ENCODE measurements at regions not wholly inside any gene's neighbourhood (a gene's known extent, or its start where the extent isn't known, plus 50 kb on each side); places are given as distances from the start of the nearest gene placed in this dataset.

DNA sequence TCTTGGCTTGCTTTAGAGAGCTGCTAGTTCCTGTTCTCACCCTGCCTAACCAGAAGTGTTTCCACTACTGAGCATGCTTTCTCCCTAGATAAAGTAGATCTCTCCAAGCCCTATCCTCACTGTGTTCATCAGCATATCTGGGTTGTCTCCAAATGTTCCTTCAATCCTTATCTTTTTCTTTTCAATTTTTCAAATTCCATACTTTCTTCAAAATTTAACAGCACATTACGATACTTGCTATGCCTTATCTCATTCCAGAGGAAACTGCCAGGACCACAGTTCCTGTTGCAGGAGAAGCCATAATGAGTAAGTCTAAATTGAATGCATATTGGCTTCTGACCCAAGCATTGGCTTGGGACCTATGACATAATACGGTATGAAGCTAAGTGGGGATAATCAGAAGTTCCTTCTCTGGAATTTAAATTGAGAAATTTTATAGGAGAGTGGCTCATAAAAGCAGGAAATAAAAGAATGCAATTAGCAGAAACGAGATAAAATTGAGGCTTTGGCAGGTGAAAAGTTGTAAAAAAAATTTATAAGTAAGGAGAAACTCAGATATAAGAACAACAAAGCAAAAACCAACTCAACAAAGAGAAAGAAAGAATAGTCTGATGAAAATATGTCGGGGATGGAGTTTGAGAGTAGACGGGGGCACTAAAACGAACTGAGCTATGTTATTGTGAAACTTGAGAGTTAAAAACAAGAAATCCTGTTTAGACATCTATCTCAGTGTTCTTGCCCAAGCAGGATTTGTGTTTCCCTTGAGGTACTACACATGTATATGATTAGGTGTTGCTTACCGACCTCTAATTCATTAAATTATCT, 631.7 kb upstream of the CCDC54 start:
- TF ChIP-seq, protein P1, sequence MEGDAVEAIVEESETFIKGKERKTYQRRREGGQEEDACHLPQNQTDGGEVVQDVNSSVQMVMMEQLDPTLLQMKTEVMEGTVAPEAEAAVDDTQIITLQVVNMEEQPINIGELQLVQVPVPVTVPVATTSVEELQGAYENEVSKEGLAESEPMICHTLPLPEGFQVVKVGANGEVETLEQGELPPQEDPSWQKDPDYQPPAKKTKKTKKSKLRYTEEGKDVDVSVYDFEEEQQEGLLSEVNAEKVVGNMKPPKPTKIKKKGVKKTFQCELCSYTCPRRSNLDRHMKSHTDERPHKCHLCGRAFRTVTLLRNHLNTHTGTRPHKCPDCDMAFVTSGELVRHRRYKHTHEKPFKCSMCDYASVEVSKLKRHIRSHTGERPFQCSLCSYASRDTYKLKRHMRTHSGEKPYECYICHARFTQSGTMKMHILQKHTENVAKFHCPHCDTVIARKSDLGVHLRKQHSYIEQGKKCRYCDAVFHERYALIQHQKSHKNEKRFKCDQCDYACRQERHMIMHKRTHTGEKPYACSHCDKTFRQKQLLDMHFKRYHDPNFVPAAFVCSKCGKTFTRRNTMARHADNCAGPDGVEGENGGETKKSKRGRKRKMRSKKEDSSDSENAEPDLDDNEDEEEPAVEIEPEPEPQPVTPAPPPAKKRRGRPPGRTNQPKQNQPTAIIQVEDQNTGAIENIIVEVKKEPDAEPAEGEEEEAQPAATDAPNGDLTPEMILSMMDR (IDR thresholded peaks at IDR 0.05; ENCODE audit: poor library complexity): no peak
- no peak for TF ChIP-seq EZH2phosphoT487 (IDR thresholded peaks at IDR 0.05; ENCODE audit: low read depth, severe bottlenecking, unreplicated experiment)
- no peak for TF ChIP-seq EZH2 (IDR thresholded peaks at IDR 0.05; ENCODE audit: borderline replicate concordance)
- Histone ChIP-seq H3K4me2 (no peak overlapping the region), H4K20me1 (ENCODE audit: insufficient read depth, poor library complexity, severe bottlenecking) (no peaks in the 10 kb centered on the region), H2AFZ (no peak overlapping the region), H3K4me1 (ENCODE audit: insufficient read depth) (no peaks in the 10 kb centered on the region), H3K27me3 (no peaks in the 10 kb centered on the region), H3K9me3 (ENCODE audit: low read depth) (no peaks in the 10 kb centered on the region), H3K4me3 (no peak overlapping the region), H3K79me2 (no peaks in the 10 kb centered on the region), H3K27ac (no peak overlapping the region), H3K9me2 (replicated peaks; ENCODE audit: insufficient read depth) (no peaks in the 10 kb centered on the region), H3K36me3 (replicated peaks; ENCODE audit: insufficient read depth, low read depth) (no peaks in the 10 kb centered on the region)
- no peak for DNase-seq (ENCODE audit: low spot score)
- 66% methylated on average over 7 of the region's 7 CpGs for WGBS (ENCODE audit: low lambda C conversion rate, missing lambda C conversion rate)

DNA sequence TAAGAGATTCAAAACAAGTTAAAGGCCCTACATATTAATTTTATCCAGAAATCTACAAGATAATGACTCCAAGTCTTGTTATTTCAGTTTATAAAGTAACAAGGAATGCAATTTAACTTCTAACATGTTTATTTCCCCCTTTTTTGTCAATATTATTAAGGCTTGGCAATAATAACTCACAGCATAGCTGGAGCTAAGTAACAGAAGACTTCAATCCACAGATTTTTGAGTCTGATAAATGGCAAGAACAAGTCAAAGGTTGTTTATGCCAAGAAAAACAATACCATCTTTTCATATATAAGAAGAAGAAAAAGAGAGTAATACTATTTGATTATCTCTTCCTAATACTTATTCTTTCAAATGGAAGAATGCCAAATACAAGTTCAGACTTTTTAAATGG, 631.0 kb upstream of the CCDC54 start:
- no peak overlapping the region for H2AFZ ChIP-seq
- no peak for TF ChIP-seq EZH2phosphoT487 (IDR thresholded peaks at IDR 0.05; ENCODE audit: low read depth, severe bottlenecking, unreplicated experiment)
- TF ChIP-seq EZH2 (IDR thresholded peaks at IDR 0.05; ENCODE audit: borderline replicate concordance): no peak
- TF ChIP-seq, protein P1 (IDR thresholded peaks at IDR 0.05; ENCODE audit: poor library complexity): no peak
- H3K4me2 ChIP-seq: no peak overlapping the region

DNA sequence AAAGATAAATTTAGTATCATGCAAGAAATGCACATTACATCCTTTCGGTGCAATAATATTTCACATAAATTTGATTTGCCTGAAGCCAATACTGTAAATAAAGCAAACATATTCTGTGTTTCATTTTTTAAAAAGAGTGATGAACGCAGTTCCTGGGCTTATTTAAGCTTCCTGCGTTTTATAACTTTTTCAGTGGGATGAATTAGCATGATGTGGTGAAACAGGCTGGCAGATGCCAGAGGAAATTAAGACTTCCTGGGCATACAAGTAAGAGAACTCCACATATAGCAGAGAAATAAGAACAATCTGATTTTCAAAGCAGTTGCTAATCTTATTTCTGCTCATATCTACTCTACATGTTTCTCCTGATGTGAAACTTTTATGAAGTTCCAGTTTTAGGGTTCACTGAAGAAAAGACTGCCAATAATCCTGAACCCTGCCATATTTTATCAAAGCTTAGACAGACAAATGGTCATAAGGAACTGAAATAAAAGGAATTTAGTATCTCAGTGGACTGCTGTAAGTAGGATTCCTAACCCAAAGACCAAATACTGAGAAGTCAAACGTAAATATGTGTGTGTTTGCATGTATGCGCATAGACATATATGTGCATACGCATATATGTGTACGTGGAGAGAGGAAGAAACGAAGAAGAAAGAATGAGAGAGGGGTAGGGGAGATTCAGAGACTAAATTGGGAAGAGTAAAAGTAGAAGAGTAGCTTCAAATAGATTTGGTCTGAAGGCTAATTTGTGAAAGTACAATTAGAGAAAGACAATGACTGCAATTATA, 628.6 kb upstream of the CCDC54 start:
- WGBS (ENCODE audit: low lambda C conversion rate, missing lambda C conversion rate): 88% methylated on average over 8 of the region's 8 CpGs
- Histone ChIP-seq H3K27me3 (no peaks in the 10 kb centered on the region), H3K4me2 (no peak overlapping the region), H3K9me3 (ENCODE audit: low read depth) (no peaks in the 10 kb centered on the region), H4K20me1 (ENCODE audit: insufficient read depth, poor library complexity, severe bottlenecking) (no peaks in the 10 kb centered on the region), H2AFZ (no peak overlapping the region), H3K4me1 (ENCODE audit: insufficient read depth) (no peaks in the 10 kb centered on the region), H3K27ac (no peak overlapping the region), H3K36me3 (replicated peaks; ENCODE audit: insufficient read depth, low read depth) (no peaks in the 10 kb centered on the region), H3K4me3 (no peak overlapping the region), H3K9me2 (replicated peaks; ENCODE audit: insufficient read depth) (no peaks in the 10 kb centered on the region), H3K79me2 (no peaks in the 10 kb centered on the region)
- no peak for TF ChIP-seq EZH2 (IDR thresholded peaks at IDR 0.05; ENCODE audit: borderline replicate concordance)
- TF ChIP-seq, protein P1 (IDR thresholded peaks at IDR 0.05; ENCODE audit: poor library complexity): no peak
- TF ChIP-seq EZH2phosphoT487 (IDR thresholded peaks at IDR 0.05; ENCODE audit: low read depth, severe bottlenecking, unreplicated experiment): no peak
- no peak for DNase-seq (ENCODE audit: low spot score)

More for the DNA sequence above, 631.0 kb upstream of the CCDC54 start:
- no peak overlapping the region for H3K27ac ChIP-seq
- no peak overlapping the region for H3K4me3 ChIP-seq
- H3K4me1 ChIP-seq (ENCODE audit: insufficient read depth): no peaks in the 10 kb centered on the region
- no peaks in the 10 kb centered on the region for H3K79me2 ChIP-seq
- DNase-seq (ENCODE audit: low spot score): no peak
- no peaks in the 10 kb centered on the region for H3K9me3 ChIP-seq (ENCODE audit: low read depth)
- H3K9me2 ChIP-seq (replicated peaks; ENCODE audit: insufficient read depth): no peaks in the 10 kb centered on the region
- H3K27me3 ChIP-seq: no peaks in the 10 kb centered on the region
- H4K20me1 ChIP-seq (ENCODE audit: insufficient read depth, poor library complexity, severe bottlenecking): no peaks in the 10 kb centered on the region
- no peaks in the 10 kb centered on the region for H3K36me3 ChIP-seq (replicated peaks; ENCODE audit: insufficient read depth, low read depth)
